ENCODE measurements at regions not wholly inside any gene's neighbourhood (a gene's known extent, or its start where the extent isn't known, plus 50 kb on each side); places are given as distances from the start of the nearest gene placed in this dataset.
"Not testable (repeated sequence)": the region's sequence is repeated elsewhere in the genome, so short reads cannot be mapped to it uniquely, and the experiment has no call there.

GRCh38 chr15:44817797-44818196 lies 81.5 kb downstream of the TRIM69 start:
- not testable (repeated sequence) for DNase-seq (ENCODE audit: low read depth)

DNA sequence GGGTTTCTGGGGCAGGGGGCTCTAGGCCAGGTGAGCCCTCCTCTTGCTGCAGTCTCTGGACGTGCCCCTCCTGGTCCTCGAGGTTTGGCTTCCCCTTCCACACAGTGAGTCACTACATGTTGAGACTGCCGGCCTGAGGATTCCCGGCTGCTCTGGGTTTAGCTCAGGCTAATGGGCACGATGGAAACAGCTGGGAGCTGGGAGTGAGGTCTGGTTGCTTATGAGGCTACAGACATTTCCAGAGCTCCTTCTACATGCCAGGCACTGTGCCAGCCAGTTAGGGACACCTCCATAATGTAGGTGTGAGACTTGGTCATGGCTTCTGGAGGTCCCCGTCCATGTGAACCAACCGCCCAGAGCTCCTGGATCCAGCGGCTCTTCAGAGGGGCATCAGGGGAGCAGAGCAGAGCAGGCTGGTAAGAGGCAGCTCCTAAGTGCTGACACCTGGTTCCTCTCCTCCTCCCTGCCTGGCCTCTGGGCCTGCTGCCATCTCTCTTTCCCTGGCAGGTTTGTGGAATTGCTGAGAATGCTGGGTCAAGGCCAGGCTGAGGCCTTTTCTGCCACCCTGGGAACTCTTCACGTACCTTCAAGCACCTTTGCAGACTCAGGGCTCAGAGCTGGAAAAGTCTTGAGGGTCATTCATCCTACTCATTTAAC lies 83.1 kb downstream of the TRIM69 start:
- DNase-seq (ENCODE audit: low read depth) = not testable (repeated sequence)

DNA sequence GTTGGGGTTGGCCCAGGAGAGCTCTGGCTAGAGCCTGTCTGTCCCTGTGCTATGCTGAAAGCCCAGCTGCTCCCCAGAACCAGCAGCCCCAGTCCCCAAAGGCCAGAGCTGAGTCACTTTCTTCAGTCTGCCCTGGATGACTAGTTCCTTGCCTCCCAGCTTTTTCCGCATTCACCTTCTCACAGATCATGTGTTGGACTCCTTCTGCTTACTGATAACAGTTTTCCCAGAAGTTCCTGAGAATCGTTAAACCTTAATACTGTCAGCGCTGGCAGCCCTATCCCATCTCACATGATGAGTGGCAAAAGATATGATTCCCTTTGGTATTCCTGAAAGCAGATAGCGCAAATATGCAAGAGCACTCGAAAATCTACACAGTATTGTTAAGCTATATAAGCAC lies 84.2 kb downstream of the TRIM69 start:
- DNase-seq (ENCODE audit: low read depth) = not testable (repeated sequence)

GRCh38 chr15:44820967-44821366 lies 84.6 kb downstream of the TRIM69 start:
- DNase-seq (ENCODE audit: low read depth) = not testable (repeated sequence)

- DNase-seq (ENCODE audit: low read depth) = not testable (repeated sequence)
Observed at GRCh38 chr15:44824277-44825145, 88.2 kb downstream of the TRIM69 start.

DNA sequence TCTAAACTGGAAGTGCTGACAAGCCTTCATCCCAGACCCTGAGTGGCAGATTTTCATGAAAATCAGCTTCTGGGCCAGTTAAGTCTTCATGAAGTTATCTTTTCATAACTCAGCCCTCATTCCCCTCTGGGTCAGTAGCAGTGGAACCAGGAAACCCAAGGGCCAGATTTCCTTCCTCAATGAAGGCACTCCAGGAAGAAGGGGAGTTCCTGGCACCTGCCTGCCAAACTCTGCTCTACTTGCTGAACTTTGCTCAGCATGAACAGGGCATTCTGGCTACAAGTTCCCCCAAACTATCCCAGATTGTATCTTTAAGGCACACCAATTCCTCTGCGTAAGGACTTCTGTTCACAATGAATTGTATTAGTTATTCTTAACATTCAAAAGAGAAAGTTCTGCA lies 90.3 kb downstream of the TRIM69 start:
- not testable (repeated sequence) for DNase-seq (ENCODE audit: low read depth)

- not testable (repeated sequence) for DNase-seq (ENCODE audit: low read depth)
Observed at GRCh38 chr15:44828229-44828914, 92.0 kb downstream of the TRIM69 start.

DNA sequence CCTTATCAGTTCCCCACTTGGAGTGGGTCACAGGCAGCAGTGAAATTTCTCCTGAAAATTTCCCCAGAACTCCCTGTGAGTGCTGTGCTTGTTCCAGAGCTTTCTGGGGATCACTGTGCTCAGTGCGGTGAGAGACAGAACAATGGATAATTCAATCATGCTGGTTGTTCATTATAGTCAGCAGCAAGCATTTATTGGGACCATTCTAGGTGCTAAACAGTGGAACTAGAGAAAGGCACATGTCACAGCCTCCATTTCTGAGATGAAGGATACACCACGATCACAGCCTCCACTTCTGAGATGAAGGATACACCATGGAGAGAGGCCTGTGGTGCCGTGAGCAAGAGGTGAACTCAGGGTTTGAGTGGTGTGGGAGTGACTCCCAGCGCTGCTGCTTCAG lies 92.8 kb downstream of the TRIM69 start:
- DNase-seq (ENCODE audit: low read depth) = not testable (repeated sequence)

- DNase-seq (ENCODE audit: low read depth) = not testable (repeated sequence)
Observed at GRCh38 chr15:44830692-44831408, 94.5 kb downstream of the TRIM69 start.

- DNase-seq (ENCODE audit: low read depth) = not testable (repeated sequence)
Observed at GRCh38 chr15:44831409-44831741, 95.0 kb downstream of the TRIM69 start.

DNA sequence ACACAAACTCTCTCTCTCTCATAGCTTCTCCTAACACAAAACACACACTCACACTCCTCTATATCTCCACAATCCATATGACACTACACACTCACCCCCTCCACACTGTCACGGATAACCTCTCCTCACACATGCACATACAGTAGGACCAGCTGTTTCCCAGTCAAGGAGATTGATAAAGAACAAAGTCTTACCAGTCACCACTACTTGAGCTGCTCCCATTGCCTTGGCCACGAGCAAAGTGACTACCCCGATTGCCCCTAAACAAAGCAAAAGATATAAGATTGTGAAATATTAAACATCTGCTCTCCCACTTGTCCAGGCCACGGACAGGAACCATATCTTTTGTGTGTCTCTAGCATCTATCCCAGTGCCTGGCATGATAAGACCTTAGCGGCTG lies 95.8 kb downstream of the TRIM69 start:
- DNase-seq (ENCODE audit: low read depth) = not testable (repeated sequence)

DNA sequence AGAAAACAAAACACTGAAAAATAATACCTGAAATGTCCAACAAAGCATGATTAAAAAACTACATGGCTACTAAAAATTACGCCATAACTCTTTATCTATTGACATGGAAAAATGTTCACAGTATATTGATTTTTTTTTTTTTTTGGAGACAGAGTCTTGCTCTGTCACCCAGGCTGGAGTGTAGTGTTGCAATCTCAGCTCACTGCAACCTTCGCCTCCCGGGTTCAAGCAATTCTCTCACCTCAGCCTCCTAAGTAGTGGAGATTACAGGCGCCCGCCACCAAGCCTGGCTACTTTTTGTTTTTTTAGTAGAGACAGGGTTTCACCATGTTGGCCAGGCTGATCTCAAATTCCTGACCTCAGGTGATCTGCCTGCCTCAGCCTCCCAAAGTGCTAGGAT lies 96.8 kb downstream of the TRIM69 start:
- not testable (repeated sequence) for DNase-seq (ENCODE audit: low read depth)

DNA sequence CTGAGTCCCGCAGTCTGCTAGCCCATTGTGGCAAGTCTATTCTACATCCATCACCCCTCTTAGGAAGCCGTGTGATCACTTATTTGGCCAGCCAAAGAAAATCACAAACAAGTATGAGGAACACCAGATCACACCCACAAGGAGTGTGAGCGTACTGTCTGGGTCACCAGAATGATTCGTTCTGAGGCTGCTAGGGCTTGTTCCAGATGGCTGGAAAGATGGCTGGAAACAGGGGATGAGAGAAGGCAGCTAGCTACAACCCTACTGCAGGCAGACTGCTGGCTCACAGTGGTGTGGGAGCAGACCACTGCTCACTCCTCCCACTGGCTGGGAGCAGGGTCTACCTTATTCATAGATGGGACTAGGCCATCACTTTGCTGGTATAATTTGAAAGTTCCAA lies 97.4 kb downstream of the TRIM69 start:
- DNase-seq (ENCODE audit: low read depth) = not testable (repeated sequence)

- DNase-seq (ENCODE audit: low read depth) = not testable (repeated sequence)
Observed at GRCh38 chr15:44835082-44835481, 98.8 kb downstream of the TRIM69 start.

DNA sequence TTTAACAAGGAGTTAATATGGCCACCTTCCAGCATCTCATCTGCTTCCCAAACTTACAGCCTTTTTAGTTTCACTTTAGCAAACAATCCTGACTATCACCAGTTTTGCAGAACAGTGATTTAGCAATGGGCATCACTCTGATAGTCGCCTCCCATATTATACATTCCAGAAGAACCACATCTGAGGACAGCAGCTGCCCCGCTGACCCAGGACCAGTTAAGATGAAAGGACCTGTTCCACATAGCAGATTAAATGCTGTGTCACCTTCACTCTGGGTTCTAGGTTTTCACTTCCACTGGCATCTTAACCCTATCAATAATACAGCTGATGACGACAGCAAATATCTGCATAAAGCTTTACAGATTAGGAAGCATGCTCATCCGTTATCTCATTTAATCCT lies 99.8 kb downstream of the TRIM69 start:
- DNase-seq (ENCODE audit: low read depth) = no peak

DNA sequence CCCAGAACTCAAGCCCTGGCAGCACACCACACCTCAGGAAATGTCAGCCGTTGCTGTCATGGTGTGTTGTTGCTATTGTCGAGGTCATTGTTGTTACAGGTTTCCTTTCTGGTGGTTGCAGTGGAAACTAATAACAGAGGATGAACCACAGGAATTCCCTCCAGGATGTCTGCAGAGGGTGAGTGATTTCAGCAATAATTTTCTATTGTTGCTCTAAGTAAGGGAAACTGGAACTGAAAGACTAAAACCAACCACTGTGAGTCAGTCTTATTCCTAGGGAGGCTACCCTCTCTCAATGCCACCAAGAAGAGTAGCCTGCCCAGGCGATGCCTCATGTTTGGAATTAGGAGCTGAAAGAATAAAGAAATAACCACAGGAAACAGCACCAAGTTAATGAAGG lies 102.6 kb downstream of the TRIM69 start:
- DNase-seq (ENCODE audit: low read depth) = not testable (repeated sequence)

- not testable (repeated sequence) for DNase-seq (ENCODE audit: low read depth)
Observed at GRCh38 chr15:44841762-44842161, 105.4 kb downstream of the TRIM69 start.

DNA sequence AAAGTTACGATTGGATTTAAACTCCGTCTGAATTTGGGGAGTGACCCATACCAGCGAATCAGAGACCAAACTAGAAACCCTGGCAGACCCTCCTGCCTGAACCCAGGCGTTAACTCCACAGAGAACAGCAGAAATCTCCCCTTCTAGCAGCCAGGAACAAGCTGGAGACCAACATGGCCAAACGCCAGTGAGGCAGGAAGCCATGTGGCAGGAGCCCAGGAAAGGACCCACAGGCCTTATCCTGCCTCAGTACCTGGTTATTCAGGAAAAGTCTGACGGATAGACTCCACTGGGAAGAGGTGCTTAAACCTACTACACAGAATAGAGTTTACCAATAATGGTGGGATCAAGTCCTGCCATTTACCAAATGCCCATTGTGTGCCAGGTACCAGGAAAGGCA lies 106.6 kb downstream of the TRIM69 start:
- DNase-seq (ENCODE audit: low read depth) = not testable (repeated sequence)

DNA sequence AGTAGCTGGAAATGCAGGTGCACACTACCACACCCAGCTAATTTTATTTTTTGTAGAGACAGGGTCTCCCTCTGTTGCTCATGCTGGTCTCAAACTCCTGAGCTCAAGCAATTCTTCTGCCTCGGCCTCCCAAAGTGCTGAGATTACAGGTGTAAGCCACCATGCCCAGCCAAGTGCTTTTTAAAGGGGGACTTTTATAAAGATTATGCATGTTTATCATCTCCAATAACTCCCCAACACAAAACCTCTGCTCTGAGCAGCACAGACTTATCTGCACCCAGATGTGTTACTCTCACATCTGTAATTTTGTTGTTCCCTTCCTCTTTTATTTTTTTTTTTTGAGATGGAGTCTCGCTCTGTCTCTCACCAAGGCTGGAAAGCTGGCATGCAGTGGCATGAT lies 108.6 kb downstream of the TRIM69 start:
- not testable (repeated sequence) for DNase-seq (ENCODE audit: low read depth)

GRCh38 chr15:44846156-44846555 lies 109.8 kb downstream of the TRIM69 start:
- not testable (repeated sequence) for DNase-seq (ENCODE audit: low read depth)

GRCh38 chr15:44847555-44847954 lies 108.9 kb upstream of the TERB2 start:
- DNase-seq (ENCODE audit: low read depth) = not testable (repeated sequence)

DNA sequence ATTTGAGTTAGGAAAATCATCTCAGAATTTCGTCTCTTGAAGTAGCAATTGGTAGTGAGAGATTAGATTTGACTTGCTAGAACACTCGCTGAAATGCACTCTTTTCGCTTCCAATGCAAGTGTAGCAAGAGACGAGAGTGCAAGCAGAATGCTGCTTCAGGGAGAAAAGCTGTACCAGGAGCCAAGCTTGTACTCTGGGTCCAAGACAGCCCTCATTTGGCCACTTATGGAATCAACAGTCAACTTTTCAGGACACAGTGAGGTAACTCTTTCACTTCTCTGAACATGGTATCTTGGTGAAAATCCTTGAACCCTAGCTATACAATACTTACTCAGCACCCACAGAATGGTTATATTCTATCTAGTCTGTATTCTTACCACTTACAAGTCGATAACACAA lies 107.6 kb upstream of the TERB2 start:
- DNase-seq (ENCODE audit: low read depth) = not testable (repeated sequence)

Measured in activated T-helper 9 cell treated with anti-CD3 and anti-CD28 coated beads, Interleukin-2, amount 50 U/mL, for 16 hours (primary cell).